Stimulated activated CD8-positive, alpha-beta memory T cell treated with anti-CD3 and anti-CD28 coated beads, Interleukin-12 subunit alpha, Interleukin-12 subunit beta, amount 100 ng/mL, for 24 hours (primary cell): ENCODE measurements at regions not wholly inside any gene's neighbourhood (a gene's known extent, or its start where the extent isn't known, plus 50 kb on each side); places are given as distances from the start of the nearest gene placed in this dataset.
"Not testable (repeated sequence)": the region's sequence is repeated elsewhere in the genome, so short reads cannot be mapped to it uniquely, and the experiment has no call there.

Experiments
- DNase-seq: peaks from one replicate; pipeline ENCODE4 v3.0.0-alpha.2; 2020; ENCODE audit errors: extremely low read depth

GRCh38 chr6:140397106-140397505 is 1022.7 kb upstream of the CITED2 start:
- no peak for DNase-seq

- no peak for DNase-seq
Observed at GRCh38 chr6:140393665-140394540, 1019.5 kb upstream of the CITED2 start.

DNA sequence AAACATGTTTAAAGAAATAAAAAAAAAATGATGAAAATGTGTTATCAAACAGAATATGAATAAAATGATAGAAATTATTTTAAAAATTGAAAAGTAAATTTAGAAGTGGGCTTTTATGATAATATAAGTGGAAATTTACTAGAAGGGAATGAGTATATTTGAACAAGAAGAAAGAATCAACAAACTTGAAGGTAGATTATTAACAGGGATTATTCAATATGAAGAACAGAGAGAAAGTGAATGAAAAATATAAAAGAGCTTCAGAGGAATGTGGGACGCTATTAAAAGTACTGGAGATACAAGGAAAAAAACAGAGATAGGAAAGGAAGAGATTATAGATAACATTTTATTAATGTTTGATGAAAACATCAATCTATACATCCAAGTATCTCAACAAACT is 1014.4 kb upstream of the CITED2 start:
- DNase-seq, result no peak

DNA sequence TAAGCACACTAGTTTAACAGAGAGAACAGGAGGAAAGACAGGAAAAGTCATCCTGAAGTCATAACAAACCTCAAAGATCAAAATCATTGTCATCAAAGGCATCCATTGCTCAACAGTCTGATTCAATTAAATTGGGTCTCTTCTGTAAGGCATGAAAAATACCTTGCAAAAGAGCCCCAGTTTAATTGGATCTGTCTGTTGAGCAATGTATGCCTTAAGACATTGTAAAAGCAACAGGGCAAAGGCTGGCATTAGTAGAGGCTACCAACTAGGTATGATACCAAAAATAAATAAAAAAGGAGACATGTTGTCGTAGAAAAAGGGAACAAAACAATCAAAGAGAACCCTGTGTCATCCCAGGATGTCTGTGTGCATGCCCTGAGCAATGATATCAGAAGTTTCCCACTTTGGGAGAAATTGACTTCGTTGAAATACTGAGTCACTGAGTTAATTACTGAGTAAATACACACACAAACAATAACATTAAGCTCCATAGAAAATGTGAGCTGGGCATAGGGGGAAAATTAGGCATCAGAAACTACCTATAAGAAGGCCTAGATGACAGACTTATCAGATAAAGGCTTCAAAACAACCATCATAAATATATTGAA is 1013.8 kb upstream of the CITED2 start:
- DNase-seq, result no peak

- DNase-seq, result no peak
Observed at GRCh38 chr6:140385679-140386078, 1011.2 kb upstream of the CITED2 start.

GRCh38 chr6:140382355-140382754 is 1007.9 kb upstream of the CITED2 start:
- no peak for DNase-seq

GRCh38 chr6:140380427-140381218 is 1006.2 kb upstream of the CITED2 start:
- DNase-seq, result no peak

DNA sequence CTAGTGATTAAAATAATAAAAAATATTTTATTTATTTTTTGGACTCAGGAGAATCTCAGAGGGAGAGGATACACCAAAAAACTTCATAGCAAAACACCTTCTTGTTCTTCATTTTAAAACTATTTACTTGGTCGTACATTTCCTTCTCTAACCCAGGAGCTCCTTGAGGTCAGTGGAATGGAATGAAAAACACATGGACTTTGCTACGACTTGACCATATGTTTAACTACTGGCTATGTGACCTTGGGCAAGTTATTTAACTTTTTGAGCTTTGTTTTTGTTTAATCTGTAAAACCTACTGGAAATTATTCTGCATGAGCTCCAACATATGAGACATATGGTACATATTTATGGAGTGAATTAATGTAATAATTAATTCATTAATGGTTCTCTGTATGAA is 1005.5 kb upstream of the CITED2 start:
- no peak for DNase-seq

GRCh38 chr6:140376209-140376608 is 1001.8 kb upstream of the CITED2 start:
- DNase-seq, result no peak

DNA sequence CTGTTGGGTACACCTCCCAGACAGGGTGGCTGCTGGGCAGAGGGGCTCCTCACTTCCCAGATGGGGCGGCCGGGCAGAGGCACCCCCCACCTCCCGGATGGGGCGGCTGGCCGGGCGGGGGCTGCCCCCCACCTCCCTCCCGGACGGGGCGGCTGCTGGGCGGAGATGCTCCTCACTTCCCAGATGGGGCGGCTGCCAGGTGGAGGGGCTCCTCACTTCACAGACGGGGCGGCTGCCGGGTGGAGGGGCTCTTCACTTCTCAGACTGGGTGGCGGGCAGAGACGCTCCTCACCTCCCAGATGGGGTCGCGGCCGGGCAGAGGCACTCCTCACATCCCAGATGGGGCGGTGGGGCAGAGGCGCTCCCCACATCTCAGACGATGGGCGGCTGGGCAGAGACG is 999.3 kb upstream of the CITED2 start:
- not testable (repeated sequence) for DNase-seq

GRCh38 chr6:140372064-140372463 is 997.6 kb upstream of the CITED2 start:
- no peak for DNase-seq

DNA sequence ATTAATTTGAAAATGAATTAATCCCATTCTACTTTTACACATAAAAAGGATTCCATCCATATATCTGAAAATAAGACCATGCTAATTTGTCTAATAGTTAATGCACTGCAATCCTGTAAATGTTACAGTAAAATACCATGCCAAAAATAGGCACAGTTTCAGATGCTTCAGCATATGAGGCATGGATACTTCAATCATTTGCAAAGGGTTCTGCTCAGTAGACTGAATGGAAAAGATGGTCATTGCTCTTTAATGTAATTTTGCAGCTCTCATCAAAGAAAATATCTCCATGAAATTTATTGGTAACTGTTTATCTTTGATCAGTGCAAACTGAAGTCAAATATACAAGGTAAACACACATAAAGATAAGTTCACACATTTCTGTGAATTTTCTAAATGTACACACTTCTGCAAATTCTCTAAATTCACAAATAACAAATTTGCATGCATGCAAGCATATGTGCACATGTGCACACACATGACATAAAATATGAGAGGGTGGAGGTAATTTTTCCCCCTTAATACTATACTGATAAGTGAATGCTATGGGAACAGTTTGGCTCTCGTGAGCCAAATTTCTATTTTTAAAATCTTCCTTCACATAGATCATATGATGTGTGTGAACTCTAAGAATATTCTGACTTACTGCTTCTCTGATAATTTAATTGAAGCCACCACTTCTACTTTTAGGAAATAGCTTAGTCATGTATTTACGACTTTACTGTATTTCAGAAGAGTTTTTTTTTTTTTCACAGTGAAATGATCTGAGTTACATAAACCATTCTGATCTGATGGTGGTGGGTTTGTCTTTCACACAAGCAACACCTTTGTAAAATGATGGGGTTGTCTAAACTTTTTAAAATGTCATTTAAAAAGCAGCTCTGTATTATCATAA is 996.8 kb upstream of the CITED2 start:
- no peak for DNase-seq

DNA sequence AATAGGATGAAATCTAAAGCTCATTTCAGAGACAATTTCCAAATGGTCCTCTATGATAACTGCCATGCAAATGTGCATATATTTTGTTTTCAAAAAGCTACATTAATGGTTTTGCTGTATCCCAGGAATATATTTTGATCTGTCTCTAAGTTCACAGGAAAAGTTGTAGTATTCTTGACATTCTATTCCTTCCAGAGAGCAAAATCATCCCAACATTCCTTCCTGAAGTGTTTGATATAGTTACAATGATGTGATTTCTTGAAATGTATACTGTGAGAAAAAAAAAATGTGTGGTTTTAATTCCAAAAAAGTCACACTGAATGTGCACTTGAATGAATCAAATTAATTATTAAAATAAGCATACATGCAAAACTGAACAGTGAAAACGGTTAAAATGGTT is 996.0 kb upstream of the CITED2 start:
- no peak for DNase-seq

GRCh38 chr6:140366991-140367390 is 992.5 kb upstream of the CITED2 start:
- no peak for DNase-seq

- no peak for DNase-seq
Observed at GRCh38 chr6:140364916-140365315, 990.5 kb upstream of the CITED2 start.

- DNase-seq, result no peak
Observed at GRCh38 chr6:140360651-140361050, 986.2 kb upstream of the CITED2 start.

GRCh38 chr6:140355476-140355875 is 981.0 kb upstream of the CITED2 start:
- no peak for DNase-seq

DNA sequence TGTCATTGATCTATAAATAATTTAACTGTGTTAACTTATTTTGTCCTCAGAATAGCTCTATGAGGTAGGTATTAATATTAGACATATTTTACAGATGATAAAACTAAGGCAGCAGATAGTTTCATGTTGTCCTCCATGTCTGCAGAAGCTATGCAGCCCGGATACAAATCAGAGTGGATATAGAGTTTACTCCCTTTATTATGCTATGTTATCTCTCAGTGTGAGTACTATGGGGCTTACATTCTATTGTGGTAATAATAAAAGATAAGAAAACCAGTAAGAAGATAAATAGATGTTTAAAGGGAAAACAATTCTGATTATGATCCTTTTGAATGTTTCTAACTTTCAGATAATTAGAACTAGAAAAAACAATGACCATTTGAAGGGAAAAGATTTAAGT is 979.8 kb upstream of the CITED2 start:
- DNase-seq, result no peak

GRCh38 chr6:140353536-140353935 is 979.1 kb upstream of the CITED2 start:
- no peak for DNase-seq

- DNase-seq, result no peak
Observed at GRCh38 chr6:140346428-140346827, 972.0 kb upstream of the CITED2 start.

DNA sequence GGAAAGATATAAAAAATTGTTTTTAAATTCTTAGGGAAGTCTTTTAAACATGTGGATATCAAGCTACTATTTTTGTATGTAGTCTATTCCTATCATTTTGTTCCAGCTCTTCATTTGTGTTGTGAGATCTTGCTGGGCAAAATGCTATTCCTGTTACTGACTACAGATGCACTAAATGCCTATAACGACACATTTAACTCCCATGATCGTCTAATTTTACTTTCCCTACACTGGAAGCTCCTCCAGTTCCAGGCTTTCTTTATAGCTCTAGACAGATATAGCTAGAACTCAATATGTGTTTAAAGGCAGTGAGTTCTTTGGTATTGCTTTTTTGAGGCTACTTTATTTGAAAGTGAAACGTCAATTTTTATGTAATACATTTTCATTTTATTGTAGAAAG is 971.5 kb upstream of the CITED2 start:
- DNase-seq, result no peak
